Nucleus accumbens (tissue), 56 donors: ENCODE measurements at regions not wholly inside any gene's neighbourhood (a gene's known extent, or its start where the extent isn't known, plus 50 kb on each side); places are given as distances from the start of the nearest gene placed in this dataset.

ENCODE experiments used
- DNase-seq, 56 donors: peaks; one replicate each; lab custom pipeline; 2025; lab: John Stamatoyannopoulos, UW

DNA sequence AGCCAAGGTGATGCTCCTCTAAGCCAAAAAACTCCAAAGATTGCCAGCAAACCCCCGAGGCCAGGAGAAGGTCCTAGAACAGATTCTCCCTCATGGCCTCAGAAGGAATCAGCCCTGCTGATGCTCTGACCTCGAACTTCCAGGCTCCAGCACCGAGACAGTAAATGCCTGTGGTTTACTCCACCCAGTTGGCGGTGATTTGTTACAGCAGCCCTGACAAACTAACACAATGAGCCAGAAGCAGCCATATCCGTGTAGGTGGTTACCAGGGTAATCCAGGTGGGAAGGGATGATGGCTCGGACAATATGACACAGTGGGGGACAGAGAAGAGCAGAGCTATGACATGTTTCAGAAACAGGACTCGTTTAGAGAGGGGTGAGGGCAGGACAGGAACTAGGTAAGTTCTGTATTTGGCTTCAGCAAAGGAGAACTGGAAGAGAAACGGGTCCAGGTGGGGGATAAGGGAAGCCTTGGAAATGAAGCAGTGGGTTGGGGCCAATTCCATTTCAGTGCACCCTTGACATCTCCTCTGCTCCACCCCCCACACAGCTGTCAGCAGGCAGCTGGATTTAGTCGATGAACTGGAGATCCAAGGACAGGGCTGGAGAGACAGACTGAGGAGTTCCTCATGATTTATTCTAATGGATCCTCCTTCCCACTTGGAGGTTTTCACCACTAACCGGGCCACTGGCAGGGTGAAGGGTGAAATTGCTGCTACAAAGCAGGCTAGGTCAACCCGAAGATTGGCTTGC lies 179.7 kb upstream of the SH3BP4 start:
- no peak for DNase-seq

- DNase-seq: no peak
Measured at GRCh38 chr2:234771176-234771575, 180.6 kb upstream of the SH3BP4 start.

DNA sequence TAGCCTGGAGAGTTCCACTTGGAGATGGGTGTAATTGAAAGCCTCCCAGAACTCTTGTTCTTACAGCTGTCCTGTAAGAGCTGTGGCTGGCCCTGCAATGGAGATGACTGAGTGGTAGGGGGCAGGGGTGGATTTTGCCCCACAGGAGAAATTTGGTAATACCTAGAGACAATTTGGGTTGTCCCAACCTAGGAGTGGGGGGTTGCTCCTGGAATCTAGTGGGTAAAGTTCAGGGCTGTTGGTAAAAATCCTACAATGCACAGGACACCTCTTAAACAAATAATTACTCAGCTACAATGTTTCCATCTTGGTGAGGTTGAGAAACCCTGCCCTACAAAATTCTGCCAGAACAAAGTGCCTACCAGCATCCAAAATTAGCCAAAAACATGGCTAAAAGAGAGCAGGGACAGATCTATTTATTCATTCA lies 181.1 kb upstream of the SH3BP4 start:
- no peak for DNase-seq

DNA sequence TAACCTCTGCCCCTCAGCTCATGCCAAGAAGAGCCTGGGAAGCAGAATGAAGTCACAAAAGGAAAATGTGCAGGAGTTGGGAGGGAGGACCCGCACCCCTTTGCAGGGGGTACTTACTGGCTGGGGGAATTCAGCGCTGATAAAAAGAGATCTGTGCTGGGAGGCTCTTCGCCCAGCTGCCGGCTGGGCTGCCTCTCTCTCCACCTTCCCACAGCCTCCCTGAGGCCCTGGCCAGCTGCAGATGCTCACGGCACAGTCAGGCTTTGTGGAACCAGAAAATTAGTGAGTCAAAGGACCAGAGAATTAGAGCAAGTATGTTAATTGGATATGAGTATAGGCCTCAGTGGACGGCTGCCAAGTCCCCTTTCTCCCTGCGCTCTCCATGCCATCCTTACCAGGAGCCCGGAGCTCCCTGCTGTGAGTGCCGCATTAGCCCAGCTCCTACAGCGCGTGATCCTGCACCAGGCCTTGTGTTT lies 181.7 kb upstream of the SH3BP4 start:
- DNase-seq: peak in 15 of 56 donors; percentile 3 to 49 (median 25)

GRCh38 chr2:234768608-234769196 lies 183.1 kb upstream of the SH3BP4 start:
- DNase-seq: no peak

- no peak for DNase-seq
Measured at GRCh38 chr2:234765279-234765678, 186.5 kb upstream of the SH3BP4 start.

GRCh38 chr2:234764372-234764771 lies 187.4 kb upstream of the SH3BP4 start:
- no peak for DNase-seq

DNA sequence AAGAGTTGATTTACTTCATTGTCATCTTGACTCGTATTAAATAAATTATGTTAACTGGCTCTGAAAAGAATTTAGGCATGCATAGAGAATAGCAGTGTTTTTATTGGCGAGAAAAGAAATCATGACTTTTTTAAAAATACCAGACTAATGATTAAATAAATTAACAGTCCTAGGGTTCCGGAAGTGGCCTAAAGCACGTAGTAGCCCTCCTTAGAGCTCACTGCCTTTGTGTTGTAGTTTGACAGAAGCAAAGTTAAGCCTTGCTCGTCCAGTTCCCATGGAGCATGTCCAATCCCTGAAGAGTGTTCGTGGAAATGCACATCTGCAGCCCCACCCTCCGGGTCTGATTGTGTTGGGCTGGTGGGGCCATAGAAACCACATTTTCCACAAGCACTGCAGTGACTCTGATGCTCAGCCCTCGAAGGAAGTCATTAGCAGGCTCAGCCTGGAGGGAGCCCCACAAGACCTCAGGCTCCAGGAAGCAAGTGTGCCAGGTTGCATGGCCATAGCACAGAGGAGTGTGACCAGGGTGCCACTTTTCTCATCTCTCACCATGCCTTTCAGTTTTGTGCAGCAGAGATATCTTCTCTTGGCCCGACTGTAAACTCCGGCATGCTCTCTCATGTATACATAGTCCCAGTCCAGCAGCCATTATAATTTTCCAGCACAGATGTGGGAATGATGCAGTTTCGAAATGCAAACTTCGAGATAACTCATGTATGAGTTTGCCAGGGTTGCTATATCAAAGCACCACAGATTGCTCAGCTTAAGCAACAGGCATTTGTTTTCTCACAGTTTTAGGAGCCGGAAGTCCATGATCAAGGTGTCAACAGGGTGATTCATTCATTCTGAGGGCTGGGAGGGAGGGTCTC lies 188.6 kb upstream of the SH3BP4 start:
- DNase-seq: no peak

- no peak for DNase-seq
Measured at GRCh38 chr2:234761910-234762309, 189.9 kb upstream of the SH3BP4 start.

GRCh38 chr2:234754126-234754525 lies 197.7 kb upstream of the SH3BP4 start:
- DNase-seq: no peak

DNA sequence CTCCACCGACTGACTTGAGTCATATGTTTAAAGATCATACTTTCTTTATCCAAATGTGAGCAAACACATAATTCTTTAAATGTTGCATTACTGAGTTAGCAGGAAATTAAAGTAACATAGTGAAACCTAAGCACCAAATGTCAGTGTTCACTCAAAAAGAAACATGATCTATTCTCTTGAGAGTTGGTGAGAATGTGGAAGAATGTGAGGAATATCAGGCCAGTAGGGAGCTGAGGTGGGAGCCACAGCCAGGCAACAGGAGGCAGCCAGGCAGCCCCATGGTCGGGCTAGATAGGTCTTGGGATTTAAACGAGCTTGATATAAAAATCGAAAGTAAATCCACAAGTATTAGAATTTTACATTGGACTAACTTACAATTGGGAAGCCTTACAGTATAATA lies 198.1 kb upstream of the SH3BP4 start:
- DNase-seq: no peak

DNA sequence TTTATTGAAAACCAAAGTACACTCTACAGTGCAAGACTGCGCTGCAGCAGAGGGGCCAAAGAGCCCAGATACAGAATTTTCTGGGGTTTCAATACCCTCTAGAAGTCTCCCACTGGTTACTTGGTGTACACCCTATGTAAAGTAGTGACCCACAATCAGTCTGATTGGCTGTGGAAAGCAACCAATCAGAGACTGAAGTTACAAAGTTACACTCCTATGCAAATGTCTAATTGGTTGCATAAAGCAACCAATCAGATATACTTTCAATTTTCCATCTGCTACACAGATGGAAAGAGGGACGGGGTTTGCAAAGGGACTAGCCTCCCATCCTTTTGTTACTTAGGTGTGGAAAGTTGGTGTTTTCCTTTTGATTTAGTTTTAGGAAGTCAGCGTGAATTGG lies 198.9 kb upstream of the SH3BP4 start:
- no peak for DNase-seq

DNA sequence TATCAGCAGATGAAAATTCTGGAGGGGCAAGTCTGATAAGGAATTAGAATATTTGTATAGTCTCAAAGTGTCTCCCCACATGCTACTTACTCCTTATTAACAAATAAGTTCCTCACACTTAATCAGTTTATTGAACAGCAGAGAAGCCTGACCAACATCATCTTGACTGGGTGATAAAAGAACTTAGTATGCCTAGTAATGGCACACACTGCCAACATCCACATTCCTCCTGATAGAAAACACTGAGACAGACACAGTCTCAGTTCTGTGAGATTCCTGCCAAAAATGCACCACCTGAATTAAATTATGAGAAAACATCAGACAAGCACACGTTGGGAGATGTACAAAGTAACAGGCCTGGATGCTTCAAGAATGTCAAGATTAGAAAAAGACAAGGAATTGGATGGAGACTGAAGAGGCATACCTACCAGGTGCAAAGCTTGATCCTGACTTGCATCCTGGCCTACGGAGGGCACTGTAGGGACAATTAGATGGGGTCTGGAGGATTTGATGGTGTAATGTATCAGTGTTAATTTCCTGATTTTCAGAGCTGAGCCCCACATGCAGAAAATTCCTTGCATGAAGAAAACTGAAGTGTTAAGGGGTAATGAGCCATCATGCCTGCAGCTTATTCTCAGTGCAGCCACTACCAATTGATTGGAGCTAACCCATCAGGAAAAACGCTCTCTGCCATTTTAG lies 200.4 kb upstream of the SH3BP4 start:
- DNase-seq: no peak

- no peak for DNase-seq
Measured at GRCh38 chr2:234747833-234748559, 203.8 kb upstream of the SH3BP4 start.

DNA sequence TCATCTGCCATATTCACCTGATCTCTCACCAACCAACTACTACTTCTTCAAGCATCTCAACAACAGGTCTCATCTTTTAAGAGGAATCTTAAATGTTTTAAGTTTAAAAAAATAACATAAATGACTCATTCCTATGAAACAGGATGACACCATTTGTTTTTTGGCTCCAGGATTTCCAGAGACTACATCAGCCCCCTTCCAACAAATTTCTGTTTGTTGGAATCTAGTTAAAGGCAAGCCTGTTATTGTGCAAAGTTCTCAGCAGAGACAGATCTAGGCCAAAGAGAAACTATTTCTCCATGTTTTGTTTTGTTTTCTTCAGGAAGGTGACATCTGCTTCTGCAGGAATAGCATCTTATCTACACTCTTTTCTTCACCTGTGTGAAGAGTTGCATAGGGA lies 204.8 kb upstream of the SH3BP4 start:
- no peak for DNase-seq

- no peak for DNase-seq
Measured at GRCh38 chr2:234745347-234745746, 206.5 kb upstream of the SH3BP4 start.

DNA sequence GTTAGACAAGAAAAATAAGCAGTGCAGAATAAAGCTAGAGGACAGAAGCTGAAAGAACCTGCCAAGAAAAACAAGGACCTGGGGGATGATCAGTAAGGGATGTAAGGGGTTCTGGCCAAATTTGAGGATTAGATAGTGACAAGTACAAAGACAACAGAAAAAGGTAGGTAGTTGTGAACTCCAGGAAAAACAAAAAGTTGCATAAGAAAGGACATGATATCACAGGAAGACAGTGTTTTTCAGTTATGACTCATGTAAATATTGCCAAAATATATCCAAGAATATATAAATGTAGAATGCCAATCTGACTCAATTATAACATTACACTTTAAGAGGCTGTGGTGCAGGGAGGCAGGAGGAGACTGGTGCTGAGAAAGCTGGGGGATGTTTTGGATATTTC lies 209.8 kb upstream of the SH3BP4 start:
- no peak for DNase-seq

DNA sequence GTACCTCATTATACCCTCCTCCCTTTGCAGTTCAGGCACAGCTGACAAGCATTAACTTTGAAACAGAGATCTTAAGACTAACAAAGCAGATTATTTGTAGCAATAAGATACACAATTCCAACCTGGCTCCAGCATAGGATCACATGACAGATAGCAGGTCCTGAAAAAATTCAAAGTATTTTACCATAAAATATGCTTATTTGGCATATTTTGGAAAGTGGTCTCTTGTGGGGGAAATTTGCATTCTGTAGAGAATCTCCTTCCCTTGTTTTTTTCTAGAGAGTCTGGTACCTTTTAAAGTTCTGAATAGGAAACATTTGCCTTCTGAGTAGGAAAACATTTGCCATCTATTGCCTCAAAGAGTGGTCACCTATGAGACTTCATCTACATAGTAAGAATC lies 212.8 kb upstream of the SH3BP4 start:
- no peak for DNase-seq

- DNase-seq: peak in 10 of 56 donors; percentile 3 to 25 (median 12)
Measured at GRCh38 chr2:234735829-234736228, 216.0 kb upstream of the SH3BP4 start.
